ENCODE measurements at regions not wholly inside any gene's neighbourhood (a gene's known extent, or its start where the extent isn't known, plus 50 kb on each side); places are given as distances from the start of the nearest gene placed in this dataset.
"Not testable (repeated sequence)": the region's sequence is repeated elsewhere in the genome, so short reads cannot be mapped to it uniquely, and the experiment has no call there.

DNA sequence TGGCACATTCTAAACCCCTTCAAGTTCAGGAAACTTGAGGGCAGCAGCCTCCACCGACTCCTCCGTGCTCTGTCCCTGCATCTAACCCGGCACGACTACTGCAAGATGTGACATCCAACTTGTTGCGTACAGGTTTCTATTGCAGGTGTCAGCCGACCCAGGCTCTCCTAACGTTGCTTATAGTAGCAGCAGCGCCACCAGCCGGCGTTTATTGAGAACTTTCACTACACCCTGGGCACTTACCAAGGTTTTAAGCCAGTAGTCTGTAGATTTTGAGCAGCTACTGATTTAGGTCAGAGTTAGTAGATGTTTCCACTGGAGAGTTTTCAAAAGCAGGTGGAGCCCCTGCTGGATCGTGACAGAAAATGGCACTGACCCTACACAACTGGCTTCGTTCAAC lies 162.2 kb upstream of the PRKX start:
- TF ChIP-seq ZNF274 (IDR thresholded peaks at IDR 0.05; ENCODE audit: low read depth, low read length); SUZ12 (IDR thresholded peaks at IDR 0.05; ENCODE audit: extremely low read depth, insufficient read depth, insufficient read length): not testable (repeated sequence)

All from NT2/D1 (cell line).